ENCODE measurements at regions not wholly inside any gene's neighbourhood (a gene's known extent, or its start where the extent isn't known, plus 50 kb on each side); places are given as distances from the start of the nearest gene placed in this dataset.
"Not testable (repeated sequence)": the region's sequence is repeated elsewhere in the genome, so short reads cannot be mapped to it uniquely, and the experiment has no call there.

GRCh38 chr3:110246796-110247376, 824.7 kb upstream of the NECTIN3 start:
- FAIRE-seq: no peak

GRCh38 chr3:110248666-110249065, 823.0 kb upstream of the NECTIN3 start:
- no peak for FAIRE-seq

GRCh38 chr3:110253794-110254193, 817.8 kb upstream of the NECTIN3 start:
- no peak for FAIRE-seq

- FAIRE-seq: no peak
These were observed 817.0 kb upstream of the NECTIN3 start for GRCh38 chr3:110254591-110254990.

- no peak for FAIRE-seq
These were observed 810.5 kb upstream of the NECTIN3 start for GRCh38 chr3:110261141-110261540.

GRCh38 chr3:110262896-110263295, 808.7 kb upstream of the NECTIN3 start:
- FAIRE-seq: no peak

- no peak for FAIRE-seq
These were observed 806.3 kb upstream of the NECTIN3 start for GRCh38 chr3:110265302-110265701.

GRCh38 chr3:110267304-110267845, 804.2 kb upstream of the NECTIN3 start:
- no peak for FAIRE-seq

- FAIRE-seq: no peak
These were observed 799.1 kb upstream of the NECTIN3 start for GRCh38 chr3:110272525-110272924.

- peak; percentile 94 for FAIRE-seq
These were observed 779.6 kb upstream of the NECTIN3 start for GRCh38 chr3:110291886-110292501.

GRCh38 chr3:110293660-110294059, 778.0 kb upstream of the NECTIN3 start:
- FAIRE-seq: no peak

- no peak for FAIRE-seq
These were observed 774.7 kb upstream of the NECTIN3 start for GRCh38 chr3:110296885-110297284.

GRCh38 chr3:110301781-110302180, 769.8 kb upstream of the NECTIN3 start:
- no peak for FAIRE-seq

- no peak for FAIRE-seq
These were observed 764.4 kb upstream of the NECTIN3 start for GRCh38 chr3:110307065-110307809.

GRCh38 chr3:110311541-110311940, 760.1 kb upstream of the NECTIN3 start:
- no peak for FAIRE-seq

- no peak for FAIRE-seq
These were observed 757.0 kb upstream of the NECTIN3 start for GRCh38 chr3:110314512-110315114.

GRCh38 chr3:110318108-110318507, 753.5 kb upstream of the NECTIN3 start:
- no peak for FAIRE-seq

- no peak for FAIRE-seq
These were observed 748.3 kb upstream of the NECTIN3 start for GRCh38 chr3:110323349-110323748.

GRCh38 chr3:110324171-110324705, 747.4 kb upstream of the NECTIN3 start:
- no peak for FAIRE-seq

- FAIRE-seq: no peak
These were observed 743.7 kb upstream of the NECTIN3 start for GRCh38 chr3:110327870-110328269.

- not testable (repeated sequence) for FAIRE-seq
These were observed 740.1 kb upstream of the NECTIN3 start for GRCh38 chr3:110331562-110331961.

GRCh38 chr3:110332629-110333028, 739.0 kb upstream of the NECTIN3 start:
- FAIRE-seq: no peak

- no peak for FAIRE-seq
These were observed 730.6 kb upstream of the NECTIN3 start for GRCh38 chr3:110341047-110341446.
